Stimulated activated CD4-positive, alpha-beta T cell treated with anti-CD3 and anti-CD28 coated beads, Interleukin-2, amount 100 ng/mL, for 24 hours (primary cell): ENCODE measurements at regions not wholly inside any gene's neighbourhood (a gene's known extent, or its start where the extent isn't known, plus 50 kb on each side); places are given as distances from the start of the nearest gene placed in this dataset.
"Not testable (repeated sequence)": the region's sequence is repeated elsewhere in the genome, so short reads cannot be mapped to it uniquely, and the experiment has no call there.

Experiments
- DNase-seq, 2 donors: peaks; one replicate each; pipeline ENCODE4 v3.0.0-alpha.2; 2020

- DNase-seq, result no peak
Measured at GRCh38 chr11:122020902-122021301, 95.1 kb downstream of the BLID start.

- no peak for DNase-seq
Measured at GRCh38 chr11:122019908-122020694, 95.9 kb downstream of the BLID start.

GRCh38 chr11:122007601-122008071 lies 108.4 kb downstream of the BLID start:
- no peak for DNase-seq

GRCh38 chr11:122004446-122004845 lies 111.6 kb downstream of the BLID start:
- DNase-seq, result no peak

DNA sequence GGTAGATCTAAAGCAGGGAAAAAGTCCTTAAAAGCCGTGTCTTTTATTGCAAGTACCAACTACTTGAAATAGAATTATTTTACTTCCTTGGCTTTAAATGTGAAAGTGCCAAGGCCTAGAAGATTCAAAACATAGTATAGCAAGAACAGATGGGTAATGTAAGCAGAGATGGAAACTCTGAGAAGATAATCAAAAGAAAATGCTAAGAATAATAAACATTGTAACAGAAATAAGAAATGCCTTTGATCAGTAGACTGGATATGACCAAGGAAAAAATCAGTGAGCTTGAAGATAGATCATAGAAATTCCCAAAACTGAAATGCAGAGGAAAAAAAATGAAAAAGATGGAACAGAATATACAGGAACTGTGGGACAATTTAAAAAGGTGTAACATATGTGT lies 113.1 kb downstream of the BLID start:
- DNase-seq, result no peak

DNA sequence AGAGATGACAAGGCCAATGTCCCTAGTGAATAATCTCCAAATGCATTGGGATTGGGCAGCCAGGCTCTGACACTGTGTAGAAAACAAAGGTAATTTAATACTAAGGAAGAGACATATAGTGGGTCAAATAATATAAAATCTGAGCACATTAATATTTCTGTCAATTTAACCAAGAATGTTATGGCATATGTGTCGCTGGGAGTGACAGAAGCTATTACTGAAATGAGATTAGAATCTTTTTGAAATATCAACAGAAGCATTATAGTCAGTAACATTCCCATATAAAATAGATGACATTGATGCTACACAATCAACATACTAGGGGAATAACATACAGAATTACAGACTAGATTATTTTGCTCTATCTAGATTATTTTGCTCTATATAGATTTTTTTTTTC lies 114.0 kb downstream of the BLID start:
- DNase-seq, result no peak

DNA sequence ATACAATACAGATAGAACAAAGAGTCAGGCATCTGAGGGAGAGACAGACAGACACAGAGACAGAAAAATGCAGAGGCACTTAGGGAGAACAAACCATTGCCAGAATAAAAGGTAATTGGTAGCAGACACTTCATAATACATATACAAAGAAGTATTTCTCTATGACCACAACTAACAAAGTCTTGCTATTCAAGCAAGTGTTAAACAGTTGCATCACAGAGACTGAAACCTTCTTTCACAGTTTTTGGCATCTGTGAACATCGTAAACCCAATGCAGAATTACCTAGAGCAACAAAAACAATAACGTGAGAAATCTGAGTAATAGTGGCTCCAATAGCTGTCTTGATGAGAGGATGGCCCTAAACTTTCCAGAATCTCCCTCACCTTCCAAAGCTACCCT lies 116.4 kb downstream of the BLID start:
- DNase-seq, result no peak

DNA sequence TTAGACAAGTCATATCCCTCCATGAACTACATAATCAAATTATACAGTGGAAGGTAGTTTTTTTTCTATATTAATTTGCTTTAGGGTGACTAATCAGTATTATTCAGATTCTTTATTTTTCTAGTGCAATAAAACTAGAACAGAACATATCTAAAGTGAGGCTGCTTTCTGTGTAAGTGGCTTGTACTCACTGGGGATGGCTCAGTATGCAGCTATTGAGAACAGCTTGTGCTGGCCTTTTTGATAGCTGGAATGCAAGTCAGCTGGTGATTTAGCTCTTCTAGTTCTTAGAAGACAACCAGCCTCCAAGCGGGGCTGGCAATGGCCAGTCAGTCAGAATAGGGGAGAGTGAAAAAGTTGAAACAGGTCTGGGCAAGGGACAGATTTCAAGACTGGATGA lies 119.4 kb downstream of the BLID start:
- DNase-seq, result no peak

DNA sequence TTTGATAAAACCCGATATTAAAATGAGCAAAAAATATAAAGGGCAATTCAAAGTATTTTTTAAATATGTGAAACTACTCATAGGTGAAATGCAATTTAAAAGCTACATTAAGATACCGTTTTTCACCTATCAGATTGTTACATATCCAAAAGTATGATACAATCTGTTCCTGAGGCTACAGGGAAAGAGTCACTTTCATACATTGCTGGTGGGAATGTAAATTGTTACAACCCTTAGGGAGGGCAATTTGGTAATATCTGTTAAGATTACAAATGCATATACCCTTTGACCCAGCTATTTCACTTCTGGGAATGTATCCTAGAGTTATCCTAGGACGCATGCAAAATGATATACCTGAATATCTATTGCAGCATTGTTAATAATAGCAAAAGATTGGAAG lies 132.1 kb downstream of the BLID start:
- no peak for DNase-seq

DNA sequence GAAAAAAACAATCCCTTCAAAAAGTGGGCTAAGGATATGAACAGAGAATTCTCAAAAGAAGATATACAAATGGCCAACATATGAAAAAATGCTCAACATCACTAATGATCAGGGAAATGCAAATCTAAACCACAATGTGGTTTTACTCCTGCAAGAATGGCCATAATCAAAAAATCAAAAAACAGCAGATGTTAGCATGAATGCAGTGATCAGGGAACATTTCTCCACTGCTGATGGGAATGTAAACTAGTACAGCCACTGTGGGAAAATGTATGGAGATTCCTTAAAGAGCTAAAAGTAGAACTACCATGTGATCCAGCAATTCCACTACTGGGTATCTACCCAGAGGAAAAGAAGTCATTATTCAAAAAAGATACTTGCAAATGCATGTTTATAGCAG lies 138.1 kb downstream of the BLID start:
- not testable (repeated sequence) for DNase-seq

DNA sequence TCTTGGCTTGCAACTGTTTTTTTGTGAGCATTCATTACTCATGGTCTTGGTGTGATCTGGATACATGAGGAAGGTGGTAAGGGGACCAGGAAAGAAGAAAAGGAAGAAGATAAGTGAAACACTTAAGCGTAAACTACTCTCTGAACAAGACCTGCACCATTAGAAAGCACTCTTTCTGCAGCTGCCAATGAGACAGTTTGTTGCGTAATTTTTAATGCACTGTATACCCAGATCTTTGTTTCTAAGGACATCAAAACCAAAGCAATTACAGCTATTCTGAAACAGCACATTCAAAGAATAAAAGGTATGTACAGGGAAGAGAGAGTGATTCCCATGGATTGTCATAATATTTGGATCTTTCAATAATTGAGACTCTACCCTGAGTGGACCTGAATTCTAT lies 147.4 kb downstream of the BLID start:
- DNase-seq, result no peak

- no peak for DNase-seq
Measured at GRCh38 chr11:121967131-121967704, 148.8 kb downstream of the BLID start.

- DNase-seq, result no peak
Measured at GRCh38 chr11:121965330-121965729, 150.7 kb downstream of the BLID start.

GRCh38 chr11:121964591-121964990 lies 151.4 kb downstream of the BLID start:
- DNase-seq, result no peak

- DNase-seq, result not testable (repeated sequence)
Measured at GRCh38 chr11:121963846-121964245, 152.2 kb downstream of the BLID start.

GRCh38 chr11:121961321-121961801 lies 154.7 kb downstream of the BLID start:
- no peak for DNase-seq

GRCh38 chr11:121958971-121959325 lies 157.1 kb downstream of the BLID start:
- no peak for DNase-seq

GRCh38 chr11:121958323-121958970 lies 157.6 kb downstream of the BLID start:
- no peak for DNase-seq

DNA sequence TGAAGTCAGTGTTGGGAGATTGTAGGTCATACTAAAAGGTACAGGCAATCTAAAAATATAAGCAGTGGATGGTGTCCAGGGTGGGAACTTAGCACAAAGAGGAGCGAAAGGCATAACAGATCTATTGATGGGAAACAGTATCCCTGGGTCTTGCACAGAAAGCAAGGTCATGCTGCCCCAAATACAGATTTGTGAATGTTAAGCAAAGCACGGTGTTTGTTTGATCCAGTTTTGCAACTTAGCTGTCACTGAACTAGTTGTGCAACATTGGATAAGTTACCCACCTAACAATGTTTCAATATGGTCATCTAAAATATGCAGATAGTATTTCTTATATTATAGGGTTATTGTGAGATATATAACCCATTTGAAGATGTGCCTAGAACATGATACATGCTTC lies 162.9 kb downstream of the BLID start:
- DNase-seq, result no peak

GRCh38 chr11:121950160-121950559 lies 165.9 kb downstream of the BLID start:
- no peak for DNase-seq

- no peak for DNase-seq
Measured at GRCh38 chr11:121946514-121946913, 169.5 kb downstream of the BLID start.

DNA sequence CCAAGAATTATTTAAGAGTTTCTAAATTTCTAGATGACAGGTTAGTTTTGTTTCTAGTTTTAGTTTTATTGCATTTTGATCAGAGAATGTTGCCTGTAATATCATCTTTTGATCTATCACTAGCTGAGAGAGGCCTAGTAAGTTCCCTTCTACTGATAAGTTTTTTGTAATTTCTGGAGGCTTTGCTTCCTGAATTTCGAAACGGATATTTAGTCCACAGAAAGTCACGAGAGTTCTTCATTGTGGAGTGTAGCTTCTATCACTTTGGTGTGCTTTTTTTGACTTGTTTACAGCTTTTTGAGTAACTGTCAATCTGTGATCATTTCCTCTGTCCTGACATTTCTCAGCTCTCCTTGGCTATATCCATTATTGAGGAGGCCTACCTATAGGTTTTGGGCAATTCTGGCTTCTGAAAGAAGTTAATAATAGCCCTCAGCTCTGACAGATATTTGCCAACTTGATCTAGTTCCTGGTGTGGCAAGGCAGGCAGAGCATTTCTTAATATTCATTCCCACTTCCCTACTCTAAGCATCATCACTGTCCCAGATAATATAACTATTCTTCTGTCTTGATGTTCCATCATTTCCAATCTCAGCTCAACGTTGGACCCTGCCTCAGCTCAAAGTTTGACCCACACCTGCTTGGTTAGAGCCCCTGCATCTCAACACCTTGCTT lies 171.3 kb downstream of the BLID start:
- no peak for DNase-seq

DNA sequence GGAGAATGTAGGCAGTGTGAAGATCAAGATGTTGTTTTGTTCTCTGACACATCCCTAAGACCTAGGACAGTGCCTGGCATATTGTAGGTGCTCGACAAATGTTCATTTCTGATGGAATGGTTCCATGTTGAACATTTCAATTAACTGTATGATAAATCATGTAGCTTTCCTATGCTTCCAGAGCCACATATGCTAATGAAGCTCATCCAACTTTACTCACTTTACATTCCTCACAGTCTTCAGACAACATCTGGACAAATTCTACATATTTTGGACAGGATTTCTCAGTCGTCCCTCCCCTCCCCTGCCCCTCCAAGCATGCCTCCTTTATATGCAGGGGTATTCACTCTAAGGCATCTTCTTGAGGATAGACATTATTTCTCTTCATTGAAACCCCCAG lies 177.9 kb downstream of the BLID start:
- no peak for DNase-seq
